CD4-positive, alpha-beta T cell treated with Interleukin-12 subunit alpha and Interleukin-12 subunit beta, for 1 hour (primary cell): ENCODE measurements at regions not wholly inside any gene's neighbourhood (a gene's known extent, or its start where the extent isn't known, plus 50 kb on each side); places are given as distances from the start of the nearest gene placed in this dataset.
"Not testable (repeated sequence)": the region's sequence is repeated elsewhere in the genome, so short reads cannot be mapped to it uniquely, and the experiment has no call there.

Experiments used
- DNase-seq: peaks from one replicate; pipeline ENCODE4 v3.0.0-alpha.2; 2020

DNA sequence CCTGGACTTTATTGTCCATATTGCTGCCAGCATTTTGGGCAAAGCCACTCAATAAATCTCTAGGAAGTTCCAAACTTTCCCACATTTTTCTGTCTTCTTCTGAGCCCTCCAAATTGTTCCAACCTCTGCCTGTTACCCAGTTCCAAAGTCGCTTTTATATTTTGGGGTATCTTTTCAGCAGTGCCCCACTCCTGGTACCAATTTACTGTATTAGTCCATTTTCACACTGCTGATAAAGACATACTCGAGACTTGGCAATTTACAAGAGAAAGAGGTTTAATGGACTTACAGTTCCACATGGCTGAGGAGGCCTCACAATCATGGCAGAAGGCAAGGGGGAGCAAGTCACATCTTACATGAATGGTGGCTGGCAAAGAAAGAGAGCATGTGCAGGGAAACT, 53.4 kb downstream of the AHSP start:
- not testable (repeated sequence) for DNase-seq

DNA sequence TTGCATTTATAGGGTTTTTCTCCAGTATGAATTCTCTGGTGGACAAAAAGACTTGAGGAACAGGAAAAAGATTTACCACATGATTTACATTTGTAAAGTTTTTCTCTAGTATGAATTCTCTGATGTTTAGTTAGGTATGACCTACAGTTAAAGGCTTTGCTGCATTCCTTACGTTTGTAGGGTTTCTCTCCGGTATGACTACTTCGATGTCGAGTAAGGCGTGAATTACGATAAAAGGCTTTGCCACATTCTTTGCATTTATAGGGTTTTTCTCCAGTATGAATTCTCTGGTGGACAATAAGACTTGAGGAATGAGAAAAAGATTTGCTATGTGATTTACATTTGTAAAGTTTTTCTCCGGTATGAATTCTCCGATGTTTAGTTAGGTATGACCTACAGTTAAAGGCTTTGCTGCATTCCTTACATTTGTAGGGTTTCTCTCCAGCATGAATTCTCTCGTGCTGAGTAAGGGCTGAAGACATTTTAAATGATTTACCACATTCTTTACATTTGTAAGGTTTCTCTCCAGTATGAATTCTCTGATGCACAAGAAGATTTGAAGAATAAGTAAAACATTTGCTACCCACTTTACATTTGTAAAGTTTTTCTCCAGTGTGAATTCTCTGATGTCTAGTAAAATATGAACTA, 74.2 kb downstream of the AHSP start:
- DNase-seq = not testable (repeated sequence)

DNA sequence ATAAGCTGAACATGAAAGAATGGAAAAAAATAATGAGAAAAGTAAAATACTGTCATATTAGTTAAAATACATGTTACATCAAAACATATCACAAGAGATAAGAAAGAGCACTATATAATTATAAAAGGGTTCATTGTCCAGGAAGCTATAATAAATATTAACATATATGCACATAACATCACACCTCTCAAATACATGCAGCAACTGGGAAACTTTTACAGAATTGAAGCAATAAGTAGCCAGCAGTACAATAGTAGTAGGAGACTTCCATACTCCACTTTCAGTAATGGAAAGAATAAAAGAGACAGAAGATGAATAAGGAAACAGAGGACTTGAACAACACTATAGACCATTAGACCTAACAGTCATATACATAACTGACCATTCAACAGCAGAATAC, 90.4 kb downstream of the AHSP start:
- no peak for DNase-seq

DNA sequence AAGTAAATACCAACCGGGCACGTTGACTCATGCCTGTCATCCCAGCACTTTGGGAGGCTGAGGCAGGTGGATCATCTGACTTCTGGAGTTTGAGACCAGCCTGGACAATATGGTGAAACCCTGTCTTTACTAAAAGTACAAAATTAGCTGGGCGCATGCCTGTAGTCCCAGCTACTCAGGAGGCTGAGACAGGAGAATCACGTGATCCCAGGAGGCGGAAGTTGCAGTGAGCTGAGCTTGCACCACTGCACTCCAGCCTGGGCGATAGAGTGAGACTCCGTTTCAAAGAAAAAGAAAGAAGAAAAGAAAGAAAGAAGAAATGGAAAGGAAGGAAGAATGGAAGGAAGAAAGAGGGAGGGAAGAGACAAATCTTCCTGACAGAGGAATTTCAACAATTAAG, 108.7 kb downstream of the AHSP start:
- DNase-seq = no peak

DNA sequence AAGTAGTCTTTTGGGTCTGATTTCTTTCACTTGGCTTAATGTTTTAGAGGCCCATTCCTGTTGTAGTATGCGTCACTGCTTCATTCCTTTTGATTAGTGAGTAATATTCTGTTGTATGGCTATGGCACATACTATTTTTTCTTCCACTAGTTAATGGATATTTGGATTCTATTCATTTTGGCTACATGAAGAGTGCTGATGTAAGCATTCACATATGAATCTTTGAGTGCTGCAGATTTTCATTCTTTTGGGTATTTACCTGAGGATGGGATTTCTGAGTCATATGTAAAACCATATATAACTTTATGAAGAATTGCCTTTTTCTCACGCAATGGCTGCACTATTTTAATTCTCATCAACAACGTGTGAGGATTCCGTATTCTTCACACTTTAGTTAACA, 113.6 kb downstream of the AHSP start:
- DNase-seq = no peak

DNA sequence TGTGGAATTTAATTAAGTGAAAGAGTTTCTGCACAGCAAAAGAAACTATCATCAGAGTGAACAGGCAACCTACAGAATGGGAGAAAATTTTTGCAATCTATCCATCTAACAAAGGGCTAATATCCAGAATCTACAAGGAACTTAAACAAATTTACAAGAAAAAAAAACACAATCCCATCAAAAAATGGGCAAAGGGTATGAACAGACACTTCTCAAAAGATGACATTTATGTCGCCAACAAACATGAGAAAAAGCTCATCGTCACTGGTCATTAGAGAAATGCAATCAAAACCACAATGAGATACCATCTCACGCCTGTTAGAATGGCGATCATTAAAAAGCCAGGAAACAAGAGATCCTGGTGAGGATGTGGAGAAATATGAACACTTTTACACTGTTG, 128.0 kb downstream of the AHSP start:
- not testable (repeated sequence) for DNase-seq

DNA sequence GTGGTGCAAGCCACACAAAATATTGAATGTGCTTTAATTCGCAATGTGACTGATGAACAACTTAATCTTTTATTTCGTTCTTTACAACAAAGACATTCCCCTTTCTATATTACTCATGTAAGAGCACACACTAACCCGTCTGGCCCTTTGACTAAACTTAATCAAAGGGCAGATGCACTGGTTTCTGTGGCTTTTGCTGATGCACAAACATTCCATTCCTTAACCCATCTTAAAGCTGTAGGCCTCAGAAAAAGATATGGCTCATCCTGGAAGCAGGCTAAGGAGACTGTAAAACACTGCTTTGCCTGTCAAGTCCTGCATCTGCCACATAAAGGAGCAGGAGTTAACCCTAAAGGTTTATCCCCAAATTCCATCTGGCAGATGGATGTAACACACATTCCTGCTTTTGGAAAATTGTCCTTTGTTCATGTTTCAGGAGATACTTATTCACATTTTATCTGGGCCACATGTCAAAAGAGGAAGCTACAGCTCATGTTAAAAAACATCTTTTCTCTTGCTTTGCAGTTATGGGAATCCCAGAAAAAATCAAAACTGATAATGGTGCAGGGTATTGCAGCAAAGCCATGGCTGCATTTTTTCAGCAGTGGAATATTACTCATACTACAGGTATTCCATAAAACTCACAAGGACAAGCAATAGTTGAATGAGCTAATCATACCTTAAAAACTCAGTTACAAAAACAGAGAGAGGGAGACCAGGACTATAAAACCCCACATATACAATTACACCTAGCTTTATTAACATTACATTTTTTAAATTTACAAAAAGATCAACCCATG, 137.2 kb downstream of the AHSP start:
- no peak for DNase-seq

DNA sequence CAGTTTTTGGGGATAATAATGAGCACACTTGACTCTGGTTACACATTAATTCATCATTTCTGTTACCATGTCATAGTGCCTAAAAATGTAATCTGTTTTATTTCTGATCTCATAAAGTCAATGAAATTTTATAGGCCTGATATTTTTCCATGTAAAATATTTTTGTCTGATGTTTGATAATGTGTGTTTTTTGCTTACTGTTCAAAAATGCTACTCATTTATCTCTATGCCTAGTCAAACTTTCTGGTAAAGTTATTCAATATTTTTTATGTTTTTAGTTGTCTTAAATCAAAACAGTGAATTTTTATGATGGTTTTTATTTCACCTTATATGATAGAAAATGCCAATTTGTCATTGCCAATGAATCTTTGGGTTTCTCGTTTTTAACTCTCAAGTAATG, 147.0 kb downstream of the AHSP start:
- no peak for DNase-seq

DNA sequence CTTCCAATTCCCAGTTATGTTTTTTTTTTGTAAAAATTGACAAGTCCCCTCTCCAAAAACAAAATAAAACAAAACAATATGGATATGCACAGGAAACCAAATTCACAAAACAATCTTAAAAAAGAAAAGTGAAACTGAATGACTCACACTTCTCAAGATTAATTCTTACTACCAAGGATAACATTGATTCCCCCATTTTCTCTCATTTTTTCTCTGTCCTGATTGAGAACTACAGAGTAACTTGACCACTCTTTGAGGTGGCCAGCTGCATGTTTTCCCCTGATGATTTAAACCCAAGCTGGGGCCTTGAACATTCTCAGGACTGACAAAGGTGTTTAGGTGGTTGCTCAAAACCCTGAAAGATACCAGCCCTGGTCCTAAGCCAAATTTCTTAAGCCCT, 149.0 kb downstream of the AHSP start:
- no peak for DNase-seq

DNA sequence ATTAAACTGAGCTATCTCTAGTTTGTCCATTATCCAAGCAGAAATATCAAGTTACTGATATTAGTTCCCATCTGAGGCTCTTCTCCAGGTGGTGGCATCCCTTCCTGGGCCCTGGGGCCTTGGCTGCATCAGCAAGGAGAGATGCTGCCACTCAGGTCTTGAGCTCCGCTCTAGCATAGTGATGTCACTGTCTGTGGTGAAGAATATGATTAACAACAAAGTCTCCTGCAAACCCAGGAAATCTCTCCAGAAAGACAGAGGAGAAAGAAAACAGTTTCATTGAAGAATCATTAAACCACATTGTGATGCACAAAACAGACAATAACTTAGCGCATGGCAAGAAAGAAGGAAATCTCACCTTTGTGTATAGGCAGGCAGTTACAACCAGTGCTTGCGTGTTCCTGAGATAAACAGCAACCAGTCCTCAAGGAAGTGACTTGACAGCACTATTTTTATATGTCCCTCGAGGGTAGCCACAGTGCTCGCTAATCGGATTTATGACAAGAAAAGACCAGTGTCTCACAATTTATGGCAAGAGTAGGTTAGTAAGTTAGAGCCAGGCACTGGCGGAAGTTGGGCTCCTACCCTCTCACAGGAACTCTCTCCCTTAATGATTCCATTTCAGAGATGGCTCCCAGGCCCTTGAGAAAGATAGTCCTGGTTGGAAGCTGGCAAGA, 151.1 kb downstream of the AHSP start:
- DNase-seq = no peak

DNA sequence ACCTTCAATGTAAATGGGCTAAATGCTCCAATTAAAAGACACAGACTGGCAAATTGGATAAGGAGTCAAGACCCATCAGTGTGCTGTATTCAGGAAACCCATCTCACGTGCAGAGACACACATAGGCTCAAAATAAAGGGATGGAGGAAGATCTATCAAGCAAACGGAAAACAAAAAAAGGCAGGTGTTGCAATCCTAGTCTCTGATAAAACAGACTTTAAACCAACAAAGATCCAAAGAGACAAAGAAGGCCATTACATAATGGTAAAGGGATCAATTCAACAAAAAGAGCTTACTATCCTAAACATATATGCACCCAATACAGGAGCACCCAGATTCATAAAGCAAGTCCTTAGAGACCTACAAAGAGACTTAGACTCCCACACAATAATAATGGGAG, 161.6 kb downstream of the AHSP start:
- not testable (repeated sequence) for DNase-seq

DNA sequence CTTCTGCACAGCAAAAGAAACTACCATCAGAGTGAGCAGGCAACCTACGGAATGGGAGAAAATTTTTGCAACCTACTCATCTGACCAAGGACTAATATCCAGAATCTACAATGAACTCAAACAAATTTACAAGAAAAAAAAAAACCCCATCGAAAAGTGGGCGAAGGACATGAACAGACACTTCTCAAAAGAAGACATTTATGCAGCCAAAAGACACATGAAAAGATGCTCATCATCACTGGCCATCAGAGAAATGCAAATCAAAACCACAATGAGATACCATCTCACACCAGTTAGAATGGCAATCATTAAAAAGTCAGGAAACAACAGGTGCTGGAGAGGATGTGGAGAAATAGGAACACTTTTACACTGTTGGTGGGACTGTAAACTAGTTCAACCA, 164.6 kb downstream of the AHSP start:
- DNase-seq = not testable (repeated sequence)

DNA sequence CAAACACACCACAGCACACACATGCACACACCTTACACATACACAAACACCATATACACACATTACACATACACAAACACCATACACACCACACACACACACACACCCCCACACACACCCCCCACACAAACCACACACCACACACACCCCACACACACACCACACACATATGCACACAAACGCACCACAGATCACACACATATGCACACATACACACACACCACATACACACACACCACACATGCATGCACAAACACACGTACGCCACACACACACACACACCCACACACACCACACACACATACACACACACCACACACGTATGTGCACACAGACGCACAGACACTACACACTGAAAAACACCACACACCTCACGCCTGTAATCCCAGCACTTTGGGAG, 166.0 kb downstream of the AHSP start:
- DNase-seq = no peak

DNA sequence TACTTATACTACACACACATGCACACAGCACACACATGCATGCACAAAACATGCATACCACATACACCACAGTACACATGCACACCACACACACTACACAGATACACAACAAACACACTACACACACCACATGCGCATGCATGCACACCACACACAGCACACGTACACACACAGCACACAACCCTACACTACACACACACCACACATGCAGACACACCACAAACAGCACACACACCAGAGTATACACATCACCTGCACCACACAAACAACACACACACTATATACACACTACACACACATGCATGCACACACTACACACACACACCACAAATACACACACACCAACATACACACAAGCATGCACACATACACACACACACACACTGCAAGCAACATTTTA, 166.8 kb downstream of the AHSP start:
- no peak for DNase-seq

DNA sequence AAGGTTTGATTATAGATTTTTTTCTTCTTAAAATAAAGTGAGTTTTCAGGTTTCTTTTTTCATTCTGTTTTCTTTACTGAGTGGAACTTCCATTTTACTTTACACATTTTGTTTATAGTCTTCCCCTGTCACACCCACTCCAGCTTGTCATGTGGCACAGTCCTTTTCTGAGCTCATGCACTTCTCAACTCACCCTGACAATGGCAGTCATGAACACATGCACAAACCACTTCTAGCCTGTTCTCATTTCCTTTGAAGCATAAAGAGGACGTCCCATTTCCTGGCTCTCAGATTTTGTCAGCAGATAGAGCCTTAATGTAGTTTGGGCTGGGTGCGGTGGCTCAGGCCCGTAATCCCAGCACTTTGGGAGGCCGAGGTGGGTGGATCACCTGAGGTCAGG, 168.0 kb downstream of the AHSP start:
- peak; percentile 80 for DNase-seq

DNA sequence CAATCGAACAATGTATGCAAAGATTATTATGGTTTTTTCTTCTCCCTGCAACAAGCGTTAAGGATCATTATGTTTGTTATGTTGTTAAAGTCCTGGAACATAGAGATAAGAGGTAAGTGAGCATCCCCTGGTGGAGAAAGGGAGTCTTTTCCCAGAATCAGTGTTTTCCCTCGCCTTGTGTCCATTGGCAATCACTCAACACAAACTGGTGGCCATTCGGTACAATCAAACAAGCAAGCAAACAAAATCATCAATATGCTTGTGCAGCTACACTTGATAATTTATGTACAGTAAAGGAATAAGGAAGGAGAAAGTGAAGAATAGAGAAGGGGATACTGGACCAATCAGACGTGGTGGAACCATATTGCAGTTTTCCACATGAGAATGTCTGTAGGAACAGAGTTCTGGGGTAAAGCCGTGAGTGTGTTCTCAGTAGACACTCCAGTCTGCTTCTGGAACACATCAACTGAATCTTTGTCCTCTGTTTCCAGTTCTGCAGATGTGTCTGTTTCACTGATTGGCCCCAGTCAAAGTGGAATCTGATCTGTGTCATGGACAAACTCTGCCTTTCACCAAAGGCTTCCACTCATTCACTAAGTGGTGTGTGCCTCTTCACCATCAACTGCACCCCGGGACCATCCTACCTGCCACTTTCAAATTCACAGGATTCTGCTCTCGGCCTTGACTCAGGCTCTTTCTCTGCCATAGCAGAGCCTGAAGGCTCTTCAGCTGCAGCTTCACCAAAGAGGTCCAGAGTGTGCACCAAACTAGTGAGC, 169.5 kb downstream of the AHSP start:
- DNase-seq = no peak

DNA sequence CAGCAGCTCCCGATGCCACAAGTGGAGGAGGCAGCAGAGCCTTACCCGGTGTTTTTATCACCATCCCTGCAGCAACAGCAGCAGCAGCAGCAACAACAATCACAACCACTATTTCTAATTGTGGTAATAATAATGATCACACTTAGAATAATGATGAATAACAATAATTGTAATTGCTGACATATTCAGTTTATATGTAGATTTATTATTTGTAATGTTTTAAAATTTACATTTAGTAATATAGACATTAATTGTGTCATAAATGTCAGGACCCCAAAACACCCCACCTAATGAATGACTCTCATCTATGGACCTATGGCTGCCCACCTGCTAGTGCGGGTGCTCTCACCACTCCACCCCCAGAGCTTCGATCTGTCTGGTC, 170.0 kb downstream of the AHSP start:
- no peak for DNase-seq

DNA sequence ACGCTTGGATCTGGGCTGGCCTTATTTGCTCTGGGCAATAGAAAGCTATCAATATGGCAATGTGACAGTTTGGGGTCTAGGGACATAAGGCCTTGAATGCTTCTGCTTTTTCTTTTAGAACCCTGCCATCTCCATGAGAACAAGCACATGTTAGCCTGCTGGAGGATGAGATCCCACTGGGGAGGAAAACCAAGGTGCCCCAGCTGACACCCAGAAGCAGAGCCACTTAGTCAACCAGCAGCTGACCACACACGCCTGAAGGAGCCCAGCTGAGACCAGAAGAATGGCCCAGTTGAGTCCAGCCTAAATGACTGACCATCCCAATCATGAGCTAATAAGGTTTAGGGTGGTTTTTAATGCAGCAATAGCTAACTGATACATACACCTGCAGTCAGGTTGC, 171.2 kb downstream of the AHSP start:
- DNase-seq = no peak

DNA sequence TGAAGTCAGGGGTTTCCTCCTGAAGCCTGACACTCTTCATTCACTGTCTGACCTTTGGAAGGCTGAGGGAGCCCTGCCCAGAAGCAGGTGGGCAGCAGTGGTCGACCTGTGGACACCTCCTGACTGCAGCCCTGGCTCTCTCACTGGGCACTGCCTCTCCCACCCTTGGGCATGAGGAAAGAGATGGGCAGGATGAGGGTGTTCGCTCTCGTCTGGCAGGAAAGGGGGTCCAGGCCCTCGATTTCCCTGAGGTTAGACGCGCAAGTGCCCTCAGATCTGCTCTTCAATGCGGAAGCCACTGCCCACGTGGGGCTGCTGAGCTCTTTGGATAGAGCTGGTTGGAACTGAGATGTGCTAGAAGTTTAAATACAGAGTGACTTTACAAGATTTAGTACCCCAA, 171.9 kb downstream of the AHSP start:
- no peak for DNase-seq

DNA sequence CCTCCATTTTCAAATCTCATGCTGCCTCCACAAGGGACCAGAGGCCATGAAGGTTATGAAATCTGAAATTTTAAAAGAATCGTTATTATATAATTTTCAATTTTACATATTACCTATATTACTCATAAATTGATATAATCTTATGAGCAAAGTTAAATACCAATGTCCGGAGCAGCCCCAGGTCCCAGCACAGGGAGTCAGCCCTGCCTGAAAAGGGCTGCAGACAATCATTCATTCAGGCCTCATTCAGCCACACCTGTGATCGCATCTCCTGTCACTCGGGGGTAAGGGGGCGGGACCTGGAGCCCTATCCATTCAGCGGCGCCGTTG, 172.5 kb downstream of the AHSP start:
- no peak for DNase-seq

DNA sequence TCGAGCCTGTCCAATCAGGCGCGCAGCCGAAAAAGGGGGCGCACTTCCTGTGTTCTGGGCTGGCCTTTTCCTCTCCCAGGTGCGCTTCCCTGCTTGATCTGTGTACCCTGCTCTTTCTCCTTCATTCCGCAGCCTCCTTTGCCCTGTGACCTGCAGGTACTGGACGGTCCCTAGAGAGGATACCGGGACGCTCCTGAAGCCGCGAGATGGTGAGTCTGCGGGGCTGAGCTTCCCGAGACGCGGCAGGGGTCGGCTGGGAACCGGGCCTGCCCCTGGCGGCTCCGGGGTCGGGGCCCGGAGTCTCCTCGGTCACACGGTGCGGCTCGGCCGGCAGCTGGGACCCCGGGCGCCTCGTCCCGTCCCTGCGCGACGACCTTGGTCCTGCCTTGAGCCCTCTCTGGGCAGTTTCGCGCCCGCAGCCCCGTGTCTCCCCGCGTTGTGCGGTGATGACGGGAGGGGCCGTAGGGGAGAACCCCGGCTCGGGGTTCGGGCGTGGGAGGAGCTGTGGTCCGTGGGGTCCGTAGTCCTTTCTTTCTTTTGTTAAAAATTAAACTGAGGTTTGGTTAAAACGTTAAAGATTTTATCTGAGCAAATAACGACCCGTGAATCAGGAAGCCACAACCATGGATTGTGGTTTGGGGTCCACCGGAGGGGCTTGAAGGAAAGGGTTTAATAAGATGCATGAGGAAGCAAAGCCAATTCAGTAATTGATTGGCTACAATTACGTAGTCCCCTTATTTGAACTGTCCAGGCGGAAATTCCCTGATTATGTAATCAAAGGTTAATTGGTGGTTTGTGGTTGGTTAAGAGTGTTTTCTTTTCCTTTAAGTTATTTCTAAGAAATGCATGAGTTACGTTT, 172.8 kb upstream of the ZNF267 start:
- peak; percentile 89 for DNase-seq

DNA sequence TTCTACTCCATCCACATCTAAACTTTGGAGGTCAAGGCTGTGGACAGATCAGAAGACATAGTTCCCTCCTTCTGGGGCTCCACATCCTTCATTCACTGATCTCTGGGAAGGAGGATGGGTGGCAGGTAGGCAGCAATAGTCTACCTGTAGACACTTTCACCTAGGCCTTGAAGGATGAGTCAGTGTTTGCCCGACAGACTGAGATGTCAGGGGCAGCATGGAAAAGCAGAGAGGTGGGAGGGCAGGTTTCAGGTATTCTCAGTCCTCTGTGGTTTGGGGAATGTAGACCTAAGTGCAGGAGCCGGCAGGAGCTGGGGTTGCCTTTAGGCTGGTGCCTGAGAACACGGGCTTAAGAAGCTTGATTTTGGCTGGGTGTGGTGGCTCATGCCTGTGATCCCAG, 171.9 kb upstream of the ZNF267 start:
- DNase-seq = no peak

DNA sequence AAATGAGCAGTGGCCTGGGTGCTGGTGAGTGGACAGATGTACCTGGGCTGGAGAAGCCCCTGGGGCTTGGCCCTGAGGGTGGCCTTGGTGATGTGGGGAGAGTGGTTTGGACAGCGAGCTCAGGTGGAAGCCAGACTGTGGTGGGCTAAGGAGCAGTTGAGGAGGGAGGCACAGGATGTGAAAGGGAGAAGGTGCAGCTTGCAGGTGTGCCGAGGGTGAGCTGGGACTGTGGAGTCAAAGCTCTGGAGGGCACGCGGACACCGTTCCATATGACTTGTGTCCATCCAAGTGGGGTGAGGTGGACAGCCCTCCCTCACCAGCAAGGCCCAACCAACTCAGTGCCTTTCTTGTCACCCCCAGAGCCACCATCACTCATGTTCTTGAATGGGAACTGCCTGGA, 170.8 kb upstream of the ZNF267 start:
- DNase-seq = no peak
